ENCODE measurements at regions not wholly inside any gene's neighbourhood (a gene's known extent, or its start where the extent isn't known, plus 50 kb on each side); places are given as distances from the start of the nearest gene placed in this dataset.
"Not testable (repeated sequence)": the region's sequence is repeated elsewhere in the genome, so short reads cannot be mapped to it uniquely, and the experiment has no call there.

- DNase-seq (ENCODE audit: low spot score) = no peak
Measured at GRCh38 chr10:78596556-78596955, 472.2 kb upstream of the ZMIZ1 start.

GRCh38 chr10:78597796-78598555 is 470.8 kb upstream of the ZMIZ1 start:
- DNase-seq (ENCODE audit: low spot score) = no peak

- no peak for DNase-seq (ENCODE audit: low spot score)
Measured at GRCh38 chr10:78599122-78599853, 469.5 kb upstream of the ZMIZ1 start.

GRCh38 chr10:78600121-78600665 is 468.6 kb upstream of the ZMIZ1 start:
- no peak for DNase-seq (ENCODE audit: low spot score)

- DNase-seq (ENCODE audit: low spot score) = no peak
Measured at GRCh38 chr10:78600740-78601139, 468.0 kb upstream of the ZMIZ1 start.

GRCh38 chr10:78602201-78602932 is 466.4 kb upstream of the ZMIZ1 start:
- no peak for DNase-seq (ENCODE audit: low spot score)

- DNase-seq (ENCODE audit: low spot score) = no peak
Measured at GRCh38 chr10:78604286-78604685, 464.5 kb upstream of the ZMIZ1 start.

GRCh38 chr10:78604721-78605120 is 464.0 kb upstream of the ZMIZ1 start:
- no peak for DNase-seq (ENCODE audit: low spot score)

- no peak for DNase-seq (ENCODE audit: low spot score)
Measured at GRCh38 chr10:78605800-78606350, 462.9 kb upstream of the ZMIZ1 start.

- DNase-seq (ENCODE audit: low spot score) = not testable (repeated sequence)
Measured at GRCh38 chr10:78606766-78607165, 462.0 kb upstream of the ZMIZ1 start.

GRCh38 chr10:78609976-78610375 is 458.8 kb upstream of the ZMIZ1 start:
- DNase-seq (ENCODE audit: low spot score) = no peak

- DNase-seq (ENCODE audit: low spot score) = no peak
Measured at GRCh38 chr10:78613132-78613531, 455.6 kb upstream of the ZMIZ1 start.

- DNase-seq (ENCODE audit: low spot score) = no peak
Measured at GRCh38 chr10:78614267-78614666, 454.5 kb upstream of the ZMIZ1 start.

GRCh38 chr10:78614744-78615143 is 454.0 kb upstream of the ZMIZ1 start:
- no peak for DNase-seq (ENCODE audit: low spot score)

- DNase-seq (ENCODE audit: low spot score) = no peak
Measured at GRCh38 chr10:78616125-78616695, 452.6 kb upstream of the ZMIZ1 start.

GRCh38 chr10:78617115-78617514 is 451.7 kb upstream of the ZMIZ1 start:
- DNase-seq (ENCODE audit: low spot score) = no peak

- DNase-seq (ENCODE audit: low spot score) = no peak
Measured at GRCh38 chr10:78617631-78618030, 451.1 kb upstream of the ZMIZ1 start.

GRCh38 chr10:78618050-78618449 is 450.7 kb upstream of the ZMIZ1 start:
- DNase-seq (ENCODE audit: low spot score) = no peak

GRCh38 chr10:78619115-78619851 is 449.5 kb upstream of the ZMIZ1 start:
- no peak for DNase-seq (ENCODE audit: low spot score)

GRCh38 chr10:78619896-78620295 is 448.9 kb upstream of the ZMIZ1 start:
- no peak for DNase-seq (ENCODE audit: low spot score)
